Endodermal cell (in vitro differentiated cells): ENCODE measurements at regions not wholly inside any gene's neighbourhood (a gene's known extent, or its start where the extent isn't known, plus 50 kb on each side); places are given as distances from the start of the nearest gene placed in this dataset.

Experiments used
- DNase-seq: peaks from one replicate; pipeline ENCODE4 v3.0.0-alpha.2; 2017
- H3K27ac ChIP-seq: 2 replicates; pipeline ENCODE4 v1.5.1; 2013; ENCODE audit warnings: mild to moderate bottlenecking, low read depth, low read length, moderate library complexity
- H3K27me3 ChIP-seq: 2 replicates; pipeline ENCODE4 v1.6.1; 2013; ENCODE audit warnings: mild to moderate bottlenecking, low read length, moderate library complexity; ENCODE audit not compliant: insufficient read depth, control insufficient read depth, poor library complexity, severe bottlenecking
- H3K36me3 ChIP-seq: 2 replicates; pipeline ENCODE4 v1.7.0; 2013; ENCODE audit warnings: mild to moderate bottlenecking, low read length, moderate library complexity; ENCODE audit not compliant: control insufficient read depth, insufficient read depth
- H3K4me1 ChIP-seq: one replicate; pipeline ENCODE4 v1.7.0; 2013; ENCODE audit warnings: low read length; ENCODE audit not compliant: control insufficient read depth, insufficient read depth
- H3K4me3 ChIP-seq: 2 replicates; pipeline ENCODE4 v1.5.1; 2013; ENCODE audit warnings: mild to moderate bottlenecking, low read length, moderate library complexity
- H3K9ac ChIP-seq: 2 replicates; pipeline ENCODE4 v1.6.1; 2013; ENCODE audit warnings: mild to moderate bottlenecking, low read length, moderate library complexity; ENCODE audit not compliant: poor library complexity, severe bottlenecking; ENCODE audit errors: extremely low read depth
- H3K9me3 ChIP-seq: 2 replicates; pipeline ENCODE4 v1.6.1; 2013; ENCODE audit warnings: mild to moderate bottlenecking, low read length, moderate library complexity; ENCODE audit not compliant: control insufficient read depth
- H3K27ac Mint-ChIP-seq: 2 replicates; pipeline ENCODE4 v1.8.0; 2020; ENCODE audit warnings: mixed read lengths
- H3K27me3 Mint-ChIP-seq: 2 replicates; pipeline ENCODE4 v1.8.0; 2021; ENCODE audit warnings: mild to moderate bottlenecking, mixed read lengths; ENCODE audit not compliant: insufficient read depth
- H3K36me3 Mint-ChIP-seq: 2 replicates; pipeline ENCODE4 v1.8.0; 2020; ENCODE audit warnings: low read depth, mixed read lengths
- H3K4me1 Mint-ChIP-seq: 2 replicates; pipeline ENCODE4 v1.8.0; 2020; ENCODE audit warnings: mixed read lengths
- H3K4me3 Mint-ChIP-seq: 2 replicates; pipeline ENCODE4 v1.8.0; 2020; ENCODE audit warnings: mild to moderate bottlenecking, moderate library complexity, mixed read lengths
- H3K9me3 Mint-ChIP-seq: 2 replicates; pipeline ENCODE4 v1.8.0; 2020; ENCODE audit warnings: mild to moderate bottlenecking, mixed read lengths
- WGBS, 2 experiments: methylation state at CpG; one replicate each; pipeline versions ENCODE4 v1.1.5 to v1.1.7; 2013; ENCODE audit warnings: missing lambda C conversion rate in 2 of 2, mixed read lengths in 1 of 2; ENCODE audit not compliant: insufficient coverage in 1 of 2, insufficient read length in 1 of 2; 5-methylcytosine and 5-hydroxymethylcytosine counted together
- TF ChIP-seq, protein P1 (sequence below): fragments of 200-600 bp; sonication (generic); conservative IDR thresholded peaks from 2 replicates; pipeline ENCODE4 v1.5.0; 2021; ENCODE audit warnings: antibody characterized with exemption, mild to moderate bottlenecking

GRCh38 chr2:6518361-6518760 lies 347.3 kb downstream of the CMPK2 start:
- TF ChIP-seq, protein P1, sequence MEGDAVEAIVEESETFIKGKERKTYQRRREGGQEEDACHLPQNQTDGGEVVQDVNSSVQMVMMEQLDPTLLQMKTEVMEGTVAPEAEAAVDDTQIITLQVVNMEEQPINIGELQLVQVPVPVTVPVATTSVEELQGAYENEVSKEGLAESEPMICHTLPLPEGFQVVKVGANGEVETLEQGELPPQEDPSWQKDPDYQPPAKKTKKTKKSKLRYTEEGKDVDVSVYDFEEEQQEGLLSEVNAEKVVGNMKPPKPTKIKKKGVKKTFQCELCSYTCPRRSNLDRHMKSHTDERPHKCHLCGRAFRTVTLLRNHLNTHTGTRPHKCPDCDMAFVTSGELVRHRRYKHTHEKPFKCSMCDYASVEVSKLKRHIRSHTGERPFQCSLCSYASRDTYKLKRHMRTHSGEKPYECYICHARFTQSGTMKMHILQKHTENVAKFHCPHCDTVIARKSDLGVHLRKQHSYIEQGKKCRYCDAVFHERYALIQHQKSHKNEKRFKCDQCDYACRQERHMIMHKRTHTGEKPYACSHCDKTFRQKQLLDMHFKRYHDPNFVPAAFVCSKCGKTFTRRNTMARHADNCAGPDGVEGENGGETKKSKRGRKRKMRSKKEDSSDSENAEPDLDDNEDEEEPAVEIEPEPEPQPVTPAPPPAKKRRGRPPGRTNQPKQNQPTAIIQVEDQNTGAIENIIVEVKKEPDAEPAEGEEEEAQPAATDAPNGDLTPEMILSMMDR: no peak
- Mint-ChIP-seq H3K27me3 (no peaks in the 10 kb centered on the region), H3K4me3 (no peak overlapping the region), H3K27ac (no peak overlapping the region), H3K36me3 (no peaks in the 10 kb centered on the region), H3K4me1 (no peaks in the 10 kb centered on the region), H3K9me3 (no peaks in the 10 kb centered on the region)
- Histone ChIP-seq H3K4me1 (no peaks in the 10 kb centered on the region), H3K36me3 (no peaks in the 10 kb centered on the region), H3K27ac (no peak overlapping the region), H3K9me3 (no peaks in the 10 kb centered on the region), H3K27me3 (no peaks in the 10 kb centered on the region), H3K4me3 (no peak overlapping the region), H3K9ac (no peak overlapping the region)
- no peak for DNase-seq
- WGBS, 2 experiments: 73% methylated on average over 1 of the region's 1 CpG; no CpG with 5 or more reads in 1 of the 2 experiments

GRCh38 chr2:6523476-6523875 lies 342.2 kb downstream of the CMPK2 start:
- no peak overlapping the region for H3K9ac ChIP-seq
- TF ChIP-seq, protein P1: no peak
- DNase-seq: no peak
- H3K27me3 ChIP-seq: no peaks in the 10 kb centered on the region
- Mint-ChIP-seq H3K9me3 (no peaks in the 10 kb centered on the region), H3K27ac (no peak overlapping the region), H3K36me3 (no peaks in the 10 kb centered on the region), H3K27me3 (no peaks in the 10 kb centered on the region), H3K4me3 (no peak overlapping the region), H3K4me1 (peaks cover 16% of the 10 kb centered on the region)
- peaks cover 3% of the 10 kb centered on the region for H3K4me1 ChIP-seq
- no peaks in the 10 kb centered on the region for H3K9me3 ChIP-seq
- H3K36me3 ChIP-seq: no peaks in the 10 kb centered on the region
- no peak overlapping the region for H3K27ac ChIP-seq
- WGBS, 2 experiments: 79 to 82% methylated on average over 7 to 9 of the region's 9 CpGs
- no peak overlapping the region for H3K4me3 ChIP-seq

- WGBS, 2 experiments: 81 to 90% methylated on average over 6 to 13 of the region's 13 CpGs
- H3K9ac ChIP-seq: no peak overlapping the region
- Mint-ChIP-seq H3K4me3 (no peak overlapping the region), H3K27ac (no peak overlapping the region), H3K36me3 (no peaks in the 10 kb centered on the region), H3K4me1 (peaks cover 16% of the 10 kb centered on the region), H3K27me3 (no peaks in the 10 kb centered on the region), H3K9me3 (no peaks in the 10 kb centered on the region)
- no peaks in the 10 kb centered on the region for H3K36me3 ChIP-seq
- H3K27ac ChIP-seq: peak overlapping the region; percentile 42
- no peaks in the 10 kb centered on the region for H3K9me3 ChIP-seq
- H3K4me3 ChIP-seq: no peak overlapping the region
- DNase-seq: no peak
- H3K27me3 ChIP-seq: no peaks in the 10 kb centered on the region
- peaks cover 3% of the 10 kb centered on the region for H3K4me1 ChIP-seq
- TF ChIP-seq, protein P1: no peak
Measured at GRCh38 chr2:6524691-6525474, 340.8 kb downstream of the CMPK2 start.
